Keratinocyte (primary cell): ENCODE measurements at regions not wholly inside any gene's neighbourhood (a gene's known extent, or its start where the extent isn't known, plus 50 kb on each side); places are given as distances from the start of the nearest gene placed in this dataset.

Experiments used
- DNase-seq: peaks from one replicate; pipeline ENCODE4 v3.0.0-alpha.2; 2011; ENCODE audit warnings: low read depth, missing footprints, low spot score
- FAIRE-seq: peaks from 2 replicates; lab custom pipeline; 2011; peaks lifted over from hg19 to GRCh38; lab: Jason Lieb, UNC
- H2AFZ ChIP-seq: 2 replicates; pipeline ENCODE4 v1.6.0; 2012; ENCODE audit warnings: low read length, control low read depth, inconsistent platforms; ENCODE audit not compliant: control insufficient read depth
- H3K27ac ChIP-seq: 2 replicates; pipeline ENCODE4 v1.5.1; 2011; ENCODE audit warnings: low read length; ENCODE audit not compliant: control insufficient read depth, insufficient read depth
- H3K27me3 ChIP-seq: 3 replicates; pipeline ENCODE4 v1.6.0; 2011; ENCODE audit warnings: low read length; ENCODE audit not compliant: control insufficient read depth, insufficient read depth; ENCODE audit errors: extremely low read depth
- H3K36me3 ChIP-seq, 2 experiments: 2 replicates in 1 of 2; 3 replicates in 1 of 2; pipeline ENCODE4 v1.5.1; 2011; ENCODE audit warnings: low read length in 2 of 2, mild to moderate bottlenecking in 1 of 2; ENCODE audit not compliant: control insufficient read depth in 2 of 2, insufficient read depth in 2 of 2; ENCODE audit errors: extremely low read depth in 1 of 2
- H3K4me1 ChIP-seq: 3 replicates; pipeline ENCODE4 v1.5.1; 2011; ENCODE audit warnings: low read length; ENCODE audit not compliant: control insufficient read depth, insufficient read depth; ENCODE audit errors: extremely low read depth
- H3K4me2 ChIP-seq: 3 replicates; pipeline ENCODE4 v1.6.0; 2011; ENCODE audit warnings: low read depth, low read length; ENCODE audit not compliant: control insufficient read depth, insufficient read depth; ENCODE audit errors: extremely low read depth
- H3K4me3 ChIP-seq, 3 experiments: fragments of 200-600 bp in 1 of 3; sonication (generic) in 1 of 3; 2 replicates in 2 of 3; 3 replicates in 1 of 3; pipeline ENCODE4 v1.5.1; 2011 to 2016; ENCODE audit warnings: low read length in 3 of 3, mild to moderate bottlenecking in 3 of 3, control low read depth in 2 of 3, inconsistent platforms in 1 of 3, low read depth in 1 of 3, mixed read lengths in 1 of 3, mixed run types in 1 of 3, moderate library complexity in 1 of 3; ENCODE audit not compliant: control insufficient read depth in 2 of 3, insufficient read depth in 2 of 3; ENCODE audit errors: extremely low read depth in 1 of 3
- H3K79me2 ChIP-seq: 2 replicates; pipeline ENCODE4 v1.6.0; 2012; ENCODE audit warnings: low read length; ENCODE audit not compliant: control insufficient read depth, insufficient read depth
- H3K9ac ChIP-seq: 3 replicates; pipeline ENCODE4 v1.6.0; 2011; ENCODE audit warnings: low read length; ENCODE audit not compliant: control insufficient read depth, insufficient read depth; ENCODE audit errors: extremely low read depth
- H3K9me1 ChIP-seq: 3 replicates; pipeline ENCODE4 v1.6.0; 2011; ENCODE audit warnings: low read length; ENCODE audit not compliant: control insufficient read depth, insufficient read depth; ENCODE audit errors: extremely low read depth
- H3K9me3 ChIP-seq: 2 replicates; pipeline ENCODE4 v1.5.1; 2012; ENCODE audit warnings: low read depth, low read length; ENCODE audit not compliant: control insufficient read depth
- H4K20me1 ChIP-seq: 3 replicates; pipeline ENCODE4 v1.6.0; 2011; ENCODE audit warnings: low read length; ENCODE audit not compliant: control insufficient read depth, insufficient read depth; ENCODE audit errors: extremely low read depth
- CTCF ChIP-seq, 3 experiments: IDR thresholded peaks in 1 of 3; conservative IDR thresholded peaks in 1 of 3; optimal IDR thresholded peaks in 1 of 3; 2 replicates in 2 of 3; 3 replicates in 1 of 3; pipeline versions ENCODE3 to v1.5.1; 2011; ENCODE audit warnings: low read length in 3 of 3, mild to moderate bottlenecking in 3 of 3, moderate library complexity in 2 of 3, control low read depth in 1 of 3, inconsistent platforms in 1 of 3; ENCODE audit not compliant: insufficient read depth in 2 of 3; ENCODE audit errors: extremely low read depth in 1 of 3
- EZH2 ChIP-seq: IDR thresholded peaks from one replicate; pipeline ENCODE4 v1.6.1; 2012; ENCODE audit warnings: inconsistent platforms, mild to moderate bottlenecking, low read length, moderate library complexity
- dilution Hi-C: fragments of 300-500 bp; cut with MboI; formaldehyde crosslinking; loops from one replicate; pipeline ENCODE4 v1.7.0; 2020; ENCODE audit warnings: low sequenced_read_pairs; ENCODE audit not compliant: extremely low pct_ligation_motif_present

- H3K9ac ChIP-seq, result no peak overlapping the region
- no peaks in the 10 kb centered on the region for H3K9me3 ChIP-seq
- H3K36me3 ChIP-seq, result no peaks in the 10 kb centered on the region
- FAIRE-seq (no peak), DNase-seq (no peak)
- H3K4me3 ChIP-seq, result no peak overlapping the region
- no peak overlapping the region for H3K27ac ChIP-seq
- no peaks in the 10 kb centered on the region for H3K79me2 ChIP-seq
- dilution Hi-C loops, result no loop called here
- no peaks in the 10 kb centered on the region for H3K4me1 ChIP-seq
- H2AFZ ChIP-seq, result no peak overlapping the region
- no peaks in the 10 kb centered on the region for H3K27me3 ChIP-seq
- no peak overlapping the region for H3K4me2 ChIP-seq
- TF ChIP-seq CTCF (optimal IDR thresholded peaks at IDR 0.05 in 1 of 3, IDR thresholded peaks at IDR 0.05 in 1 of 3, conservative IDR thresholded peaks at IDR 0.05 in 1 of 3; ENCODE audit: extremely low read depth in 1 of 3, insufficient read depth in 2 of 3, low read length in 3 of 3), result no peak
- TF ChIP-seq EZH2, result no peak
- H3K9me1 ChIP-seq, result no peaks in the 10 kb centered on the region
- H4K20me1 ChIP-seq, result no peaks in the 10 kb centered on the region
Observed at GRCh38 chr4:180525523-180526077, 1717.6 kb upstream of the TENM3 start.

- TF ChIP-seq EZH2 (no peak), CTCF (optimal IDR thresholded peaks at IDR 0.05 in 1 of 3, IDR thresholded peaks at IDR 0.05 in 1 of 3, conservative IDR thresholded peaks at IDR 0.05 in 1 of 3; ENCODE audit: extremely low read depth in 1 of 3, insufficient read depth in 2 of 3, low read length in 3 of 3) (no peak)
Observed at GRCh38 chr4:180528003-180528402, 1715.2 kb upstream of the TENM3 start.

More at GRCh38 chr4:180528003-180528402, 1715.2 kb upstream of the TENM3 start:
- H4K20me1 ChIP-seq, result no peaks in the 10 kb centered on the region
- H3K4me3 ChIP-seq, result no peak overlapping the region
- no peaks in the 10 kb centered on the region for H3K36me3 ChIP-seq
- no peak overlapping the region for H3K9ac ChIP-seq
- no peak overlapping the region for H3K4me2 ChIP-seq
- no peak overlapping the region for H2AFZ ChIP-seq
- FAIRE-seq, result no peak
- H3K79me2 ChIP-seq, result no peaks in the 10 kb centered on the region
- DNase-seq, result no peak
- H3K4me1 ChIP-seq, result no peaks in the 10 kb centered on the region
- no peaks in the 10 kb centered on the region for H3K27me3 ChIP-seq
- H3K27ac ChIP-seq, result no peak overlapping the region
- dilution Hi-C loops, result no loop called here
- H3K9me1 ChIP-seq, result no peaks in the 10 kb centered on the region
- no peaks in the 10 kb centered on the region for H3K9me3 ChIP-seq
